HepG2 (cell line): ENCODE measurements at regions not wholly inside any gene's neighbourhood (a gene's known extent, or its start where the extent isn't known, plus 50 kb on each side); places are given as distances from the start of the nearest gene placed in this dataset.

Experiments used
- CTCF ChIP-seq: sonication (generic); formaldehyde crosslinking; IDR thresholded peaks from 2 replicates; pipeline ENCODE4 v1.5.0; 2020; ENCODE audit warnings: mild to moderate bottlenecking, missing genetic modification reagents, moderate library complexity
- SRSF9 ChIP-seq: fragments of 200-400 bp; formaldehyde crosslinking; IDR thresholded peaks from 2 replicates; pipeline ENCODE4 v1.6.1; 2018; ENCODE audit warnings: borderline replicate concordance, mild to moderate bottlenecking, low read depth, low read length; ENCODE audit not compliant: insufficient read depth, poor library complexity, severe bottlenecking

GRCh38 chr12:91320999-91321398 lies 138.4 kb upstream of the DCN start:
- TF ChIP-seq CTCF: no peak
- TF ChIP-seq SRSF9: no peak
